ENCODE measurements at regions not wholly inside any gene's neighbourhood (a gene's known extent, or its start where the extent isn't known, plus 50 kb on each side); places are given as distances from the start of the nearest gene placed in this dataset.
"Not testable (repeated sequence)": the region's sequence is repeated elsewhere in the genome, so short reads cannot be mapped to it uniquely, and the experiment has no call there.

DNA sequence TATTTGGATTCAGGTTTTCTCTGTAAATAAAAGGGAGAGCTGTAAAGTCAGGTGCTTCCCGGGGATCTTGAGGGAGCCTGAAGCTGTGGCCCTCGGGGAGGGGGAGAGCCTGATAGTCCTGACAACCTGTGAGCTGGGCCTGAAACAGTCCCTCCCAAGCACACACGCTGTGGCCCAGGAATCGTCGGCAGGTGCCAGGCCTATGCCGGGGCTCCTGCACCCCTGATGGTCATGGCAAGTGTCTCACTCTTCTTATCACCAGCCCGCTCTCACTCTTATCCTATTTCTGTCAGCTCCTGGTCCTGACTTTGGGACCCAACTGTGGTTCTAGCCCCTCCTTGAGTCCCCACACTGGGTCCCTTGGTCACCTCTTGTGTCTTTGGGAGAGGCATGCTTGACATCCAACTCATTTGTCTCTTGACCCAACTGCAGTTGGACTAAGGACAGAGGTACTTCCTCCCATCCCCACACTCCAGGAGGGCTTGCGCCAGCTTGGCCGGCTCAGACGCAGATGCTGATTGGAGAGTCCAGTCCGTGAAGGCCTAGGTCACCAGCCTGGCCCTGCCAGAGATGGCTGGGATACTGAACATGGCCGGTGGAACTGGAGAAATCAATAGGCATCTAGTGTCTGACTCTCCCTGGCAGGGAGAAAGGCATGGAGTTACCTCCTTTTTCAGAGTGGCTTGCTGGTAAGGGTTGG, 170.5 kb upstream of the WSCD1 start:
- no peak for DNase-seq (ENCODE audit: low spot score)

GRCh38 chr17:5901731-5902130, 168.4 kb upstream of the WSCD1 start:
- peak; percentile 12 for DNase-seq (ENCODE audit: low spot score)

- DNase-seq (ENCODE audit: low spot score) = peak; percentile 79
Observed at GRCh38 chr17:5902181-5903140, 167.7 kb upstream of the WSCD1 start.

DNA sequence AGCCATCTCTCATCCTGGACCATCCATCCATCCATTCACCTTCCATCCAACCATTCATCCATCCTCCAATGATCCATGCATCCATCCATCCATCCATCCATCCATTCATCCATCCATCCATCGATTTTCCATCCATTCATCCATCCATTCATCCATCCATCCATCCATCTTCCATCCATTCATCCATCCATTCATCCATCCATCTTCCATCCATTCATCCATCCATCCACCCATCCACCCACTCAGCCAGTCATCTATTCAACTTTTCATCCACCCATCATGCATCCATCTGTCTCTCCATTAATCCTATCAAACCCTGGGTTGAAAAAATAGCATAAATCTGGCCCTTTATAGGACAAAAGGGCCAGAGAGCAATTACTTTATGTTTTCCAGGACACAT, 158.3 kb upstream of the WSCD1 start:
- DNase-seq (ENCODE audit: low spot score) = no peak

DNA sequence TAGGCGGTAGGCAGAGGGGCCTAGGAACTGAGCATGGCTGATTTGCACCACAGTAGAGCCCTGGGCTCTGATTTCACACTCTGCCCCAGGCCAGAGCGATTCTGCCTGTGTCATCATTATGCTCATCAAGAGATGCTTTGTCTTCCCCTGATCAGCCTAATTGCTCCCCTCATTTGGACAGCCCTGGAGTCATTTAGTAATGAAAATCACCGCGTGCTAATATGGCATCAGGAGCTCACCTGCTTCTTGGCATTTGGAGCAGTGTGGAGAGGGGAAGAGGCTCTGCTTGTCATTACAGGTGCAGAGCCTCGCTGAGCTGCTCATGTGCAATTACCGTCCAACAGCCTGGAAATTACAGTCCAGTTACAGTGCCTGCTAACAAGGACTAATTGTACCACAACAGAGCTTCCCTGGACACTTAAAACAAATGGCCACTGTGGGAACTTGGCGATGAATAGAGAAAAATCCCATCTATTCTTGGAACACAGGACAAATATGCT, 157.1 kb upstream of the WSCD1 start:
- peak; percentile 48 for DNase-seq (ENCODE audit: low spot score)

DNA sequence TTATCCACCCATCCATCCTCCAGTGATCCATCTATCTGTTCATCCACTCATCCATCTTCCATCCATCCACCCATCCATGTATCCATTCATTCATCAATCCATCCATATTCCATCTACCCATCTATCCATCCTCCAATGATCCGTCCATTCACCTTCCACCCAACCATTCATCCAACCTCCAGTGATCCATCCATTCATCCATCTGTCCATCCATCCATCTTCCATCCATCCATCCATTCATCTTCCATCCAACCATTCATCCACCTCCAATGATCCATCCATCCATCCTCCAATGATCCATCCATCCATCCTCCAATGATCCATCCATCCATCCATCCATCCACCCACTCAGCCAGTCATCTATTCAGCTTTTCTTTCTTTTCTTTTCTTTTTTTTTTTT, 156.5 kb upstream of the WSCD1 start:
- DNase-seq (ENCODE audit: low spot score) = no peak

DNA sequence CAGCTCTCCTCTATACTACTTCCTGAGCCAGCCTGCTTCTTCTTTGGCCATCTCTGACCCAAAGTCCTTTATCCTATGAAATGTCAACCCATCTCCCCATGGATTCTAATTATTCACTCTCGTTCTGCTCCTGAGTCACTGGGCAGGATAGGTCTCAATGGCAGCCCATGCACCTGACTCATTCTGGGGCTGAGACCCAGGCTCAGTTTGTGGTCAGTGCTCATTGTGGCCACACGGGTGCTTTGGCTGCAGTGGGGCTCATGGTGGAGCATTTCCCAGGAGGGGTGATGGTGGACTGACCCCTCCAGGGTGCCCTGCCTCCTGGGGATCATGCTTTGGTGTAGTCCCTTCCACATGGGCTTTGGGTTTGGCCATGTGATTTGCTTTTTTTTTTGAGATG, 154.8 kb upstream of the WSCD1 start:
- DNase-seq (ENCODE audit: low spot score) = no peak

DNA sequence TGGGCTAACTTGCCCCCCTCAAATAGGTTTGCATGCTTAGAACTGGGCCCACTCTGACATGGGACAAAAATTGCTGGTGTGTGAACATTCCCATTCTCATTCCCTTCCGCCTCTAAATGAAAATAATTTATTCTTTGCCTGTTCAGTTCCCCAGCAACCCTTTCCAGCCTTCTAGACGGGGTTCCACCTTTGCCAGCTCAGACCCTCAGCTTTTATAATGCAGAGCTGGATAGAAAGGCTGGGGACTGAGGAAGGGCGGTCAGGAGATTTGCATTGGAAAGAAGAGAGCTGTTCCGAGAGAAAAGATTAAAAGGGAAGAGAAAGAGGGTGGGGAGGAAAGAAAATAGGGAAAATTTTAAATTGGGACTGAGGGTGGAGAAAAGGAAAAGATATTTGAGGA, 151.1 kb upstream of the WSCD1 start:
- DNase-seq (ENCODE audit: low spot score) = no peak

- DNase-seq (ENCODE audit: low spot score) = no peak
Observed at GRCh38 chr17:5921512-5922282, 148.5 kb upstream of the WSCD1 start.

GRCh38 chr17:5922476-5922875, 147.7 kb upstream of the WSCD1 start:
- DNase-seq (ENCODE audit: low spot score) = no peak

GRCh38 chr17:5929721-5930120, 140.5 kb upstream of the WSCD1 start:
- DNase-seq (ENCODE audit: low spot score) = no peak

- DNase-seq (ENCODE audit: low spot score) = not testable (repeated sequence)
Observed at GRCh38 chr17:5930555-5930954, 139.6 kb upstream of the WSCD1 start.

DNA sequence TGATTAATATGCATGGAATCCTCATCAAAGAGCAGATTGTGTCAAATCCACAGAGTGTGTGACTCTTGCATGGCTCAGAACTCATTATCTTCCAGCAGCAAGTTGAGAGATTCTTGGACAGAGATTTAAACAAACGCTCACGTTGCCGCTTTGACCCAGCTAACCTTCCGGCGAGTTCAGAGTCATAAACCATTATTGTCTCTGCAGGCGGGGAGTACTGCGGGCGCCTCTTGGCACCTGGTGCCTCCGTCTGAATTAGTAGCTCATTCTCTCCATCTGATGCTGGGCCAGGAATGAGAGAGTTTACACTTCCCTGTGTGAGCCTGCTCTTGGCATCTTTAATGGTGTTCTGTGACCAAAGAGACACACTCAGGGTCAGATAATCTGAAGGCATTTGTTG, 138.6 kb upstream of the WSCD1 start:
- peak; percentile 83 for DNase-seq (ENCODE audit: low spot score)

GRCh38 chr17:5933430-5933829, 136.7 kb upstream of the WSCD1 start:
- no peak for DNase-seq (ENCODE audit: low spot score)

GRCh38 chr17:5941258-5941657, 128.9 kb upstream of the WSCD1 start:
- no peak for DNase-seq (ENCODE audit: low spot score)

DNA sequence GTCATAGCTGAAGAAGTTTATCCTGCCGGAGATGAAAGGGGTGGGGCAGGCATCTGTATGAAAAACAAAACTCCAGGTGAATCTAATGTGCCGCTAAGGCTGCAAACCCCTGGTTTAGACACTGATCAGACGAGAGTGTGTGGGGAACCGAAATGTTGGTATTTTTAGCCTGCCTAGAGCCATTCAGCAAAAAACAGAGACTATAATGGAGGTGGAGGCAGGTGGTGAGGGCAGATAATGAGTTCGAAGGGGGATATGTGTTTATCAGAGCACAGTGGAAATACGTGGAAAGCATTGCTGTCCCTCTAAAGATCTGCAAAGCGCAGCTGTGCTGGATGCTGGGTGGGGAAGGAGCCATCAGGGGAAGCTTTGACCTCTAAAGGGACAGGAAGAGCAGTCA, 127.5 kb upstream of the WSCD1 start:
- DNase-seq (ENCODE audit: low spot score) = no peak

GRCh38 chr17:5943232-5943631, 126.9 kb upstream of the WSCD1 start:
- no peak for DNase-seq (ENCODE audit: low spot score)

- no peak for DNase-seq (ENCODE audit: low spot score)
Observed at GRCh38 chr17:5943982-5944381, 126.2 kb upstream of the WSCD1 start.

DNA sequence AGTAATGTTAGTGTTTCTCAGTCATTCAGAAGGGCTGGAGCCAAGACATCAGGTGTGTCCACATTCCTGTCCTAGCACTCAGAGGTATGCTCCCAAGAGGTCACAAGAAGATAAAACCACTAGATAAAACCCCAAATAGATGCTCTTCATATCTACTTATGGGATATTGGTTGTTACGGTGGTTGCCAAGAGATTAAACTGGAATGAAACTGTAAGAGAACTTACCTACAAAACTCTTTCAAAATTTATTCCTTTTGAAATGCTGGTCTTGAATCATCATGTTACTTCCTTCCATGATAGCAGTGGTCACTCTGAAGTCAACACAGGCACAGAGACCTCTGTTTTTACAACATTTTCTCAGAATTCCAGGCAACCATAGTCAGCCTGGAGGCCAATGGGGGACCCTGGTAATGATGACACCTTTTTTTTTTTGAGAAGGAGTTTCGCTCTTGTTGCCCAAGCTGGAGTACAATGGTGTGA, 122.4 kb upstream of the WSCD1 start:
- DNase-seq (ENCODE audit: low spot score) = no peak

GRCh38 chr17:5948811-5949210, 121.4 kb upstream of the WSCD1 start:
- no peak for DNase-seq (ENCODE audit: low spot score)

DNA sequence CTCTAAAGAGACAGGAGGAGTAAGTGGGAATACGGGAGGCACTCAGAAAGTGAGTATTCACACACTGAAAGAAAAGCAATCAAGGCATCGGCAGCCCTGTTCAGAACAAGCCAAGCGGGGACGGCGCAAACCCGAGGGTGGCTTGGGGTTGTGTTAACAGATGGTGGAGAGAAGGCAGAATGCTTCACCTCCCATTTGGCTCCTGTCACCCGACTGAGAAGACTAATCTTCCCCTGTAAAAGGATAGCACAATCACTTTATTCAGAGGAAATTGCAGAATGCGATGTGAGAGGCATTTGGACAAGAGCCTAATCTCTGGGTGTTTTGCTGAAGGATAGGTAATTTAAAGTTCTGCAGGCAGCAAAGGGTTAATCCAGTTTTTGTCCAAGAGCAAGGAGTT, 119.3 kb upstream of the WSCD1 start:
- DNase-seq (ENCODE audit: low spot score) = peak; percentile 90

GRCh38 chr17:5951912-5952311, 118.3 kb upstream of the WSCD1 start:
- no peak for DNase-seq (ENCODE audit: low spot score)

Measured in cerebellar cortex (tissue), 1 donor.